ENCODE measurements at regions not wholly inside any gene's neighbourhood (a gene's known extent, or its start where the extent isn't known, plus 50 kb on each side); places are given as distances from the start of the nearest gene placed in this dataset.
A peak's percentile ranks its signal among the peaks of the same experiment; 100 is the strongest.

- Histone ChIP-seq H2BK15ac (ENCODE audit: low read length) (no peak overlapping the region), H2BK5ac (ENCODE audit: low read length) (no peak overlapping the region), H3K27me3 (ENCODE audit: control insufficient read depth in 3 of 3, insufficient read depth in 3 of 3, low read depth in 1 of 3, low read length in 3 of 3) (peaks cover 0 to 6% (median 0%) of the 10 kb centered on the region in 3 experiments), H2BK12ac (ENCODE audit: low read length) (no peak overlapping the region), H4K8ac (ENCODE audit: low read depth, low read length) (no peak overlapping the region), H3K14ac (ENCODE audit: low read length) (no peak overlapping the region), H3K9ac (ENCODE audit: low read depth, low read length, poor library complexity) (no peak overlapping the region), H3K4me1 (ENCODE audit: control insufficient read depth in 2 of 2, insufficient read depth in 1 of 2, low read depth in 1 of 2, low read length in 2 of 2) (no peaks in the 10 kb centered on the region), H2BK120ac (ENCODE audit: low read depth, low read length) (no peak overlapping the region), H3K4me3 (ENCODE audit: low read length in 2 of 2) (no peak overlapping the region), H3K23ac (ENCODE audit: low read depth, low read length, poor library complexity) (no peak overlapping the region), H2AK5ac (ENCODE audit: low read depth, low read length) (no peak overlapping the region), H3K4me2 (ENCODE audit: insufficient read depth, low read length, poor library complexity, severe bottlenecking) (no peak overlapping the region), H3K9me3 (replicated peaks in 1 of 2; ENCODE audit: control insufficient read depth in 2 of 2, insufficient read depth in 1 of 2, low read depth in 1 of 2, low read length in 2 of 2) (no peaks in the 10 kb centered on the region), H3K36me3 (replicated peaks in 1 of 2; ENCODE audit: control insufficient read depth in 2 of 2, insufficient read depth in 2 of 2, low read length in 2 of 2) (no peaks in the 10 kb centered on the region), H2AFZ (ENCODE audit: low read length) (no peak overlapping the region), H3K18ac (ENCODE audit: low read length) (no peak overlapping the region), H3K4ac (ENCODE audit: low read length) (no peak overlapping the region), H4K91ac (ENCODE audit: low read depth, low read length, poor library complexity) (no peak overlapping the region), H3K27ac (replicated peaks; ENCODE audit: low read length) (no peak overlapping the region), H3K79me1 (ENCODE audit: low read depth, low read length) (no peaks in the 10 kb centered on the region)
- DNase-seq (ENCODE audit: low spot score): no peak
- WGBS, 2 donors (ENCODE audit: extremely low coverage in 2 of 2, insufficient read length in 2 of 2, insufficient replicate concordance in 1 of 2): no CpG with 5 or more reads among the region's 1 CpG
Observed at GRCh38 chr16:86903068-86903467, 324.7 kb downstream of the FOXL1 start.

DNA sequence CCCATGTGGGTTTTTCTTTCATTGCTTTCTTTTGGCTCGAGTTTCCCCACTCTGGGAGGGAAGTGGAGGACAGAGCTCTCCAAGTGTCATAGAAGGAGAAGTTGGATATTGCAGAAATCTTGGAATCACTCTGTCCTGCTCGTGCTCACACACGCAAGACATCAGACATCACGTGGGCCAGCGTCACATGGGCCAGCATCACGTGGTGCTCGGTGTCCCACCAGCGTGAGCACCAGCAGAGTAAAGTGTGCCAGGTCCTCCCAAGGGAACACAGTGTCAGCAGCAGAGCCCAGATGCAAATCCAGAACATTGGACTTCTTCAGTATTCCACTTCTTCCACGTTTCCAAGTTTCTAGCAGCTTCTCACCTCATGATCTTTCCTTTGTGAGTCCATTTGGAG, 327.0 kb downstream of the FOXL1 start:
- H3K9ac ChIP-seq (ENCODE audit: low read depth, low read length, poor library complexity): peak overlapping the region; percentile 67
- no peaks in the 10 kb centered on the region for H3K79me1 ChIP-seq (ENCODE audit: low read depth, low read length)
- H2AFZ ChIP-seq (ENCODE audit: low read length): no peak overlapping the region
- no peaks in the 10 kb centered on the region for H3K36me3 ChIP-seq (replicated peaks in 1 of 2; ENCODE audit: control insufficient read depth in 2 of 2, insufficient read depth in 2 of 2, low read length in 2 of 2)
- no peak overlapping the region for H3K27ac ChIP-seq (replicated peaks; ENCODE audit: low read length)
- H3K4me3 ChIP-seq (ENCODE audit: low read length in 2 of 2): no peak overlapping the region
- no peak overlapping the region for H2BK120ac ChIP-seq (ENCODE audit: low read depth, low read length)
- WGBS, 2 donors (ENCODE audit: extremely low coverage in 2 of 2, insufficient read length in 2 of 2, insufficient replicate concordance in 1 of 2): no CpG with 5 or more reads among the region's 9 CpGs
- H2AK5ac ChIP-seq (ENCODE audit: low read depth, low read length): no peak overlapping the region
- H2BK12ac ChIP-seq (ENCODE audit: low read length): no peak overlapping the region
- H3K4me2 ChIP-seq (ENCODE audit: insufficient read depth, low read length, poor library complexity, severe bottlenecking): no peak overlapping the region
- H2BK15ac ChIP-seq (ENCODE audit: low read length): no peak overlapping the region
- no peak overlapping the region for H3K14ac ChIP-seq (ENCODE audit: low read length)
- no peaks in the 10 kb centered on the region for H3K4me1 ChIP-seq (ENCODE audit: control insufficient read depth in 2 of 2, insufficient read depth in 1 of 2, low read depth in 1 of 2, low read length in 2 of 2)
- no peak overlapping the region for H4K8ac ChIP-seq (ENCODE audit: low read depth, low read length)
- H3K18ac ChIP-seq (ENCODE audit: low read length): peak overlapping the region; percentile 11
- H3K4ac ChIP-seq (ENCODE audit: low read length): no peak overlapping the region
- no peaks in the 10 kb centered on the region for H3K9me3 ChIP-seq (replicated peaks in 1 of 2; ENCODE audit: control insufficient read depth in 2 of 2, insufficient read depth in 1 of 2, low read depth in 1 of 2, low read length in 2 of 2)
- no peak overlapping the region for H3K23ac ChIP-seq (ENCODE audit: low read depth, low read length, poor library complexity)
- no peak overlapping the region for H2BK5ac ChIP-seq (ENCODE audit: low read length)
- no peak for DNase-seq (ENCODE audit: low spot score)
- peaks cover 0 to 6% (median 0%) of the 10 kb centered on the region in 3 experiments for H3K27me3 ChIP-seq (ENCODE audit: control insufficient read depth in 3 of 3, insufficient read depth in 3 of 3, low read depth in 1 of 3, low read length in 3 of 3)
- no peak overlapping the region for H4K91ac ChIP-seq (ENCODE audit: low read depth, low read length, poor library complexity)

- Histone ChIP-seq H3K36me3 (replicated peaks in 1 of 2; ENCODE audit: control insufficient read depth in 2 of 2, insufficient read depth in 2 of 2, low read length in 2 of 2) (no peaks in the 10 kb centered on the region), H4K91ac (ENCODE audit: low read depth, low read length, poor library complexity) (no peak overlapping the region), H2AK5ac (ENCODE audit: low read depth, low read length) (no peak overlapping the region), H3K14ac (ENCODE audit: low read length) (no peak overlapping the region), H3K27me3 (ENCODE audit: control insufficient read depth in 3 of 3, insufficient read depth in 3 of 3, low read depth in 1 of 3, low read length in 3 of 3) (peaks cover 0 to 6% (median 0%) of the 10 kb centered on the region in 3 experiments), H3K4ac (ENCODE audit: low read length) (no peak overlapping the region), H3K4me1 (ENCODE audit: control insufficient read depth in 2 of 2, insufficient read depth in 1 of 2, low read depth in 1 of 2, low read length in 2 of 2) (peaks cover 0 to 2% of the 10 kb centered on the region in 2 donors), H3K27ac (replicated peaks; ENCODE audit: low read length) (no peak overlapping the region), H2AFZ (ENCODE audit: low read length) (no peak overlapping the region), H3K9me3 (replicated peaks in 1 of 2; ENCODE audit: control insufficient read depth in 2 of 2, insufficient read depth in 1 of 2, low read depth in 1 of 2, low read length in 2 of 2) (no peaks in the 10 kb centered on the region), H2BK5ac (ENCODE audit: low read length) (no peak overlapping the region), H3K9ac (ENCODE audit: low read depth, low read length, poor library complexity) (no peak overlapping the region), H2BK15ac (ENCODE audit: low read length) (no peak overlapping the region), H3K23ac (ENCODE audit: low read depth, low read length, poor library complexity) (no peak overlapping the region), H2BK12ac (ENCODE audit: low read length) (no peak overlapping the region), H3K79me1 (ENCODE audit: low read depth, low read length) (no peaks in the 10 kb centered on the region), H3K18ac (ENCODE audit: low read length) (no peak overlapping the region), H3K4me3 (ENCODE audit: low read length in 2 of 2) (no peak overlapping the region), H2BK120ac (ENCODE audit: low read depth, low read length) (no peak overlapping the region), H4K8ac (ENCODE audit: low read depth, low read length) (no peak overlapping the region), H3K4me2 (ENCODE audit: insufficient read depth, low read length, poor library complexity, severe bottlenecking) (no peak overlapping the region)
- WGBS, 2 donors (ENCODE audit: extremely low coverage in 2 of 2, insufficient read length in 2 of 2, insufficient replicate concordance in 1 of 2): no CpG with 5 or more reads among the region's 14 CpGs
- DNase-seq (ENCODE audit: low spot score): no peak
Observed at GRCh38 chr16:86906623-86907022, 328.3 kb downstream of the FOXL1 start.

DNA sequence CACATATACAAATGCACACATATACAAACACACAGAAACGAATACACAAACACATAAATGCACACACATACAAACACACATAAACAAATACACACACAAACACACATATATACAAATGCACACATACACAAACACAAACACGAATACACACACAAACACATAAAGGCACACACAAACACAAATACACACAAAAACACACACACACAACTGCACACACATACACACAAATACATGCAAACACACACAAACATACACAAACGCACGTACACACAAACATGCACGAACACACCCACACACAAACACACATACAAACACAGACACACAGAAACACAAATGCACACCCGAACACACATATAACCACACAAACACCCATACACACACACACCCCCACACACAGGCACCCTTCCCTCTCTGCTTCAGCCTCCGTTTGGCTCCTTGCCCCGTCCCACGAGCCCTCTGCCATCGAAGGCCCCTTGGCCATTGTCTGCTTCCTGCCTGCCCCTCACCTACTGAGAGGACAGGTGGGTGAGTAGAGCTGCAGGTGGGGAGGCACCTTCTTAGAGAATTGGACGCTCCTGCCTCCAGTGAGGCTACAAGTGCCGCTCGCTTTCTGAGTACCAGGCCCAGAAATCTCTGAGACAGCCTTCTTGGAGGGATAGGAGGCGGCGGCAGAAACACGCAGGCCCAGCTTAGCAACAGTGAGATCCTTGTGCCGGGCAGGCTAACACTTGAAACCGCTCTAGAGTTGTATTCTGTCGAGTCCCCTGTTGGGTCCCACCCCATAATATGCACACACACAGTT, 331.2 kb downstream of the FOXL1 start:
- WGBS, 2 donors (ENCODE audit: extremely low coverage in 2 of 2, insufficient read length in 2 of 2, insufficient replicate concordance in 1 of 2): 100% methylated on average over 5 of the region's 19 CpGs; no CpG with 5 or more reads in 1 of the 2 donors
- no peak overlapping the region for H2BK15ac ChIP-seq (ENCODE audit: low read length)
- H4K91ac ChIP-seq (ENCODE audit: low read depth, low read length, poor library complexity): no peak overlapping the region
- H2BK120ac ChIP-seq (ENCODE audit: low read depth, low read length): no peak overlapping the region
- H3K14ac ChIP-seq (ENCODE audit: low read length): no peak overlapping the region
- H2AFZ ChIP-seq (ENCODE audit: low read length): no peak overlapping the region
- H3K4me1 ChIP-seq (ENCODE audit: control insufficient read depth in 2 of 2, insufficient read depth in 1 of 2, low read depth in 1 of 2, low read length in 2 of 2): peaks cover 0 to 2% of the 10 kb centered on the region in 2 donors
- no peak overlapping the region for H3K4me3 ChIP-seq (ENCODE audit: low read length in 2 of 2)
- no peaks in the 10 kb centered on the region for H3K36me3 ChIP-seq (replicated peaks in 1 of 2; ENCODE audit: control insufficient read depth in 2 of 2, insufficient read depth in 2 of 2, low read length in 2 of 2)
- H3K4ac ChIP-seq (ENCODE audit: low read length): no peak overlapping the region
- no peaks in the 10 kb centered on the region for H3K9me3 ChIP-seq (replicated peaks in 1 of 2; ENCODE audit: control insufficient read depth in 2 of 2, insufficient read depth in 1 of 2, low read depth in 1 of 2, low read length in 2 of 2)
- H3K79me1 ChIP-seq (ENCODE audit: low read depth, low read length): no peaks in the 10 kb centered on the region
- no peak overlapping the region for H3K27ac ChIP-seq (replicated peaks; ENCODE audit: low read length)
- no peak for DNase-seq (ENCODE audit: low spot score)
- no peak overlapping the region for H3K23ac ChIP-seq (ENCODE audit: low read depth, low read length, poor library complexity)
- H2BK5ac ChIP-seq (ENCODE audit: low read length): no peak overlapping the region
- peaks cover 0 to 6% (median 0%) of the 10 kb centered on the region in 3 experiments for H3K27me3 ChIP-seq (ENCODE audit: control insufficient read depth in 3 of 3, insufficient read depth in 3 of 3, low read depth in 1 of 3, low read length in 3 of 3)
- no peak overlapping the region for H2AK5ac ChIP-seq (ENCODE audit: low read depth, low read length)
- H4K8ac ChIP-seq (ENCODE audit: low read depth, low read length): no peak overlapping the region
- no peak overlapping the region for H3K18ac ChIP-seq (ENCODE audit: low read length)
- H3K9ac ChIP-seq (ENCODE audit: low read depth, low read length, poor library complexity): no peak overlapping the region
- no peak overlapping the region for H3K4me2 ChIP-seq (ENCODE audit: insufficient read depth, low read length, poor library complexity, severe bottlenecking)
- H2BK12ac ChIP-seq (ENCODE audit: low read length): no peak overlapping the region
